MG63 (cell line): ENCODE measurements at regions not wholly inside any gene's neighbourhood (a gene's known extent, or its start where the extent isn't known, plus 50 kb on each side); places are given as distances from the start of the nearest gene placed in this dataset.
A peak's percentile ranks its signal among the peaks of the same experiment; 100 is the strongest.

Experiments
- DNase-seq: peaks from one replicate; pipeline ENCODE4 v3.0.0-alpha.2; 2020
- H3K27me3 ChIP-seq: fragments of 250-450 bp; sonication (Bioruptor Pico); 2 replicates; pipeline ENCODE4 v1.5.1; 2020; ENCODE audit warnings: mild to moderate bottlenecking, moderate library complexity
- H3K36me3 ChIP-seq: fragments of 250-450 bp; sonication (Bioruptor Pico); 2 replicates; pipeline ENCODE4 v1.5.1; 2020; ENCODE audit warnings: mild to moderate bottlenecking, moderate library complexity
- H3K4me3 ChIP-seq: fragments of 250-450 bp; sonication (Bioruptor Pico); 2 replicates; pipeline ENCODE4 v1.5.1; 2020; ENCODE audit warnings: mild to moderate bottlenecking, moderate library complexity
- H3K9me3 ChIP-seq: fragments of 250-450 bp; sonication (Bioruptor Pico); 2 replicates; pipeline ENCODE4 v1.5.1; 2020; ENCODE audit warnings: mild to moderate bottlenecking, moderate library complexity

DNA sequence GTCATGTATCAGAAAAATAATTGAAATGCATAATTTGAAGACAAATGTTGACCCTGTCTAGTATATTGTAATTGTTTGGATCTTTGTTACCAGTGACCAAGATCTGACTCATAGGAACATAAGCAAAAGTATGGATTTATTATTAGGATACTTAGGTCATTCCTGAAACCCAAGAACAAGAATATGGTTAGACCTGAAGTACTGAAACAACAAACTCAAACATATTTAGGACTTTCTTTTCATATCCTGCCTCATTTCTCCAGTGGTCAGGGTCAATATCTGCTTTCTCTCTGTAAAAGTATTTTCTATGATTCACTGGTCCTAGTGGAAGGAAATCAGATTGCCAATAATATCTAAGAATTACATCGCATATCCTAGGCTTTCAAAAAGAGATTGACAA, 1937.1 kb upstream of the WWC1 start:
- Histone ChIP-seq H3K4me3 (no peak overlapping the region), H3K9me3 (no peaks in the 10 kb centered on the region), H3K27me3 (no peaks in the 10 kb centered on the region), H3K36me3 (no peaks in the 10 kb centered on the region)
- DNase-seq, result no peak

DNA sequence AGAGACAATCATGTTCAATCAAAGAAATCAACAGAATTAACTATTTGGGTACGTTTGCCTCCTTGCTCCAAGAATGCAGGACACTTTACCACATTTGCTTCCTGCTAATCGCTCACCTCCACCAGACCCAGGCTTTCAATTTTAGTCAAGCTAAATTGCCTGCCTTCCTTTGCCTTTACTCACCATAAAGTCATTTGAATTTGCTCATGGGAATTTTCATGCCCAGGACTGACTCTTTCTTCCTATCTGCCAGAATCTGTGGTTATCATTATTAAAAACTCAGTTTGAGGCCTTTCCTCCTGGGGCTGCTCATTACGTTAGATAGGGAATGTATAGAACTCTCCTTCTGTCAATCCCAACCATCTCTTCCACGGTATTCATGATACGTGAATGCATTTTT, 1935.3 kb upstream of the WWC1 start:
- Histone ChIP-seq H3K27me3 (no peaks in the 10 kb centered on the region), H3K9me3 (no peaks in the 10 kb centered on the region), H3K4me3 (no peak overlapping the region), H3K36me3 (no peaks in the 10 kb centered on the region)
- DNase-seq, result no peak

- Histone ChIP-seq H3K9me3 (no peaks in the 10 kb centered on the region), H3K27me3 (no peaks in the 10 kb centered on the region), H3K4me3 (no peak overlapping the region), H3K36me3 (no peaks in the 10 kb centered on the region)
- DNase-seq, result no peak
Measured at GRCh38 chr5:166358127-166358830, 1933.2 kb upstream of the WWC1 start.

DNA sequence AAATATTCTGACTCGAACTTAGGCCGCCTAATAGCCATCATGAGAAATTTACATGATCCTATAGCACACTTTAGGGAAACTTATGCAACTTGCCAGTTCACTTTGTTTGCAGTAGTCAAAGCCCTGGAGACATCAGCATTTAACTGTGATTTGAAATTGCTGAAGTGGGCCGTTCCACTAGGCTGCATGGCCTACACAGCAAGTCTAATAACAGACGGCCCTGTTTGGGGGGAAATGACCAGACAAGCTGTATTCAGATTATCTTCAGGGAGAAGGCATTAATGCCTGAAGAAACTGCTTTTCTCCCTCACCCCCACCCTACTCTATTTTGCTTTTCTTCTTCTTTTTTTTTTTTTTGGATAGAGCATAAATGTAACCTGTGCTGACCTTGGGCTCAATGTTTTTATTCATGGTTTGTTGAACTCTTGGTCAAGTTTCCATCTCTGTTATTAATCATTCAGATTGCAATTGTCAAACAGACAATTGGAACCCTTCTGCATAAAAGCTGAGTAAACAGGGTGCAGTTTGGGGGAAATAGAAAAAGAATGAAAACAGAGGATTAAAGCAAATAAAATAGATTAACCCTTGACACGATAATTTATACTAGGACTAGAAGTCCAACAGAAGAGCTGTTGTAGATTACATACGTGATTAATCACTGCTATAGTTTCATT, 1928.2 kb upstream of the WWC1 start:
- H3K4me3 ChIP-seq, result no peak overlapping the region
- DNase-seq, result no peak
- H3K27me3 ChIP-seq, result no peaks in the 10 kb centered on the region
- no peaks in the 10 kb centered on the region for H3K9me3 ChIP-seq
- H3K36me3 ChIP-seq, result no peaks in the 10 kb centered on the region

GRCh38 chr5:166365164-166365563, 1926.3 kb upstream of the WWC1 start:
- H3K4me3 ChIP-seq, result no peak overlapping the region
- H3K36me3 ChIP-seq, result no peaks in the 10 kb centered on the region
- no peak for DNase-seq
- no peaks in the 10 kb centered on the region for H3K9me3 ChIP-seq
- H3K27me3 ChIP-seq, result no peaks in the 10 kb centered on the region

- Histone ChIP-seq H3K4me3 (no peak overlapping the region), H3K27me3 (no peaks in the 10 kb centered on the region), H3K36me3 (no peaks in the 10 kb centered on the region), H3K9me3 (no peaks in the 10 kb centered on the region)
- DNase-seq, result no peak
Measured at GRCh38 chr5:166367391-166367790, 1924.1 kb upstream of the WWC1 start.

DNA sequence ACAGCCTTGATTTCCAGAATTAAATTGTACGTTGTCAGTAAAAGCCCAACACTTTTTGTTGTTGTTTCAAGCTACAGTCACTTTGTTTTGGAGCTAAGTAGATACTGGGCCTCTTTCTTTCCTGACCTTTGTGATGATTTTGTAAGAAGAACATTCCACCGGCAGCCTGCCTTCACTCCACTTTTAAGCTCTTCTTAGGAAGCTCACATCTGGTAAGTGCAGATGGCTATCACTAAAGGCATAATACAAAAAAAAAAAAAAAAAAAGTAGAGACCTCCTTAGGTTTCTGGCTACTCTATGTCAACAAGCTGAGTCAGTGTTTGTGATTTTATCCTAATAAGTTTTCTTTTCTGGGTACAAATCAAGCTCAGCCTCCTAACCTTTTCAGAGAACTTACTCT, 1922.1 kb upstream of the WWC1 start:
- Histone ChIP-seq H3K36me3 (no peaks in the 10 kb centered on the region), H3K9me3 (no peaks in the 10 kb centered on the region), H3K4me3 (no peak overlapping the region), H3K27me3 (no peaks in the 10 kb centered on the region)
- DNase-seq, result no peak

DNA sequence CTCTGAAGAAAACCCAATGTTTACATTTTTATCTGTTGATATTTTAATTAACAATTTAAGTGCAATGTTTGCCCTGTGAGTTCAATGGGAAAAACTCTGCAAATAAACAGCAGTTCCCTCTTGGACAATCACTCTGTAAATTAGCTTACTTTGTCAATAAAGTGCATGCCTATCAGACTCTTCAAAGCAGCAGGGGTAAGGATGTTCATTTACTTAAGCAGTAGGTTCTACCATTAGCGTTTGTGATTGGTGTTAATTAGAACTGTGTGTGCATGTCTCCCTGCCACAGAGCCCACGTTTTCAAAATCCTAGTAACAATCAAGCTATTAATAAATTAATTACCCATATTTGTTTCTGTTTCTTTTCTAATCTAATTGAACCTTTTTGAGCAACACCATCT, 1921.6 kb upstream of the WWC1 start:
- H3K4me3 ChIP-seq, result no peak overlapping the region
- DNase-seq, result no peak
- no peaks in the 10 kb centered on the region for H3K27me3 ChIP-seq
- H3K9me3 ChIP-seq, result no peaks in the 10 kb centered on the region
- H3K36me3 ChIP-seq, result no peaks in the 10 kb centered on the region

DNA sequence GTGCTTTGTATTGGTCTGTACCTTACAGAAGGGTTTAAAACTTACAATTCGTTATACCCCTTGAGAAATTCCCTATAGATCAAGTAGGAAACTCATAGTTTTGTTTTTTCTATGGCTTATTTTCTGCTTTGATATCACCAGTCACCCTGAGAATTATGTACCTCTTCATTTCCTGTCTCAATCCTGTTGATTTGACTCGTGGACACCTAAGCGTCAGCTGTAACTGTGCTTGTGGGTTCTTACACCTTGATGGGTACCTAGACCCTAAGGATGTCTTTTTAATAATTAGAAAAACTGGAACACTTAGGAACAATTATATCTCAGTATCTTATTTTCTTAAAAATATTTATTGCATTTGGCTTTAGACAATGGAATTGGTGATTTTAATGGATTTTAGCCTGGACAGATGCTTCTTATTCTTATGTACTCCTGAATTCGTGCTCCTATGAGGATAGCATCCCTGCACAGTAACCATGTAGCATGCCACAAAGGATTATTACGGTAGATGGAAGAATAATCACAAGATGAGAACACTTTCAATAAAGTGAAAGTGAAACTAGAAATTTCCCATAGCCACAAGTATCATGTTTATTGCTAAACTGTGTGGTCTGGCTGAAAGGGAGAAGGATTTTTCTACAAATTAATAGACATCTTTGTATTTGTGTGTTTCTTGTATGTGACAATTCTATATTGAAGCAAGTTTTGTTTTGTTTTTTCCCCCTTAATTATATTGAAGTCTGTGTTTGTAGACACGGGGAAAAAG, 1920.3 kb upstream of the WWC1 start:
- no peak for DNase-seq
- Histone ChIP-seq H3K9me3 (no peaks in the 10 kb centered on the region), H3K4me3 (peak overlapping the region; percentile 53)

DNA sequence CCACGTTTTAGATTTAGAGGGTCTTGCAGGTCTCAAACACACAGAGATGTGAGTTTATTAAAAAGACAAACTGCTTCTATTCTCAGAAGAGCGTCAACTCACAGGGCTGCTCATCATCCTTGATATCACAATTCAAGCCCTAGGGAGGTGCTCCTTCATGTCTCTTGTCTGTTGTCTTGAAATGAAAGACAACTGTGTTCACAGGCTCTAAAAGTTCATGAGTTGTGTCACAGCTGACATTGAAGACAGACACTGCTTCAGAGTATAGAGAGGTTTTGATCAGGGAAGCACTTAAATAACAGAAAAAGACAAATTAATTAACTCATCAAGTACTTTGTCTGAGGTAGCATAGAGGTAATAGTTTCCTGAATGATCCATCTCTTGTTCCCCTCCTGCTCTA, 1917.6 kb upstream of the WWC1 start:
- no peak for DNase-seq
- no peaks in the 10 kb centered on the region for H3K9me3 ChIP-seq
- no peaks in the 10 kb centered on the region for H3K27me3 ChIP-seq
- no peak overlapping the region for H3K4me3 ChIP-seq
- no peaks in the 10 kb centered on the region for H3K36me3 ChIP-seq

More for the DNA sequence above, 1920.3 kb upstream of the WWC1 start:
- H3K27me3 ChIP-seq, result no peaks in the 10 kb centered on the region
- H3K36me3 ChIP-seq, result no peaks in the 10 kb centered on the region

DNA sequence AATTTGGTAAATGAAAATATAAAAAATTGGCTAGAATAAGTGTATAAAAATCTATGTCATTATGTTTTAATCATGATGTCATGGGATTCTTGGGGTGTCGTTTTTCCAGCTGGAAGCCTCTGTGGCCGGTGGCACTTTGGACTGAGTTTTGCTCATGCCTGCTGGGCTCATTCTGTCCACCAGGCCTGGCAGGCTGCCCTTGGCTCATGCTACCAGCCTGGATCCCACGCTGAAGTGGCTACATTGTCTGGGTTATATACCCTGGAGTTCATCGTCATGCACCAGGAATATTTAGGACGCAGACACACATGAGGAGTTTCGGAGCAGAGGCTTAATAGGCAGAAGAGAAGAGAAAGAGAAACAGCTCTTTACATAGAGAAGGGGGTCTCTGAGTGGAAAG, 1913.7 kb upstream of the WWC1 start:
- H3K27me3 ChIP-seq, result no peaks in the 10 kb centered on the region
- peak; percentile 56 for DNase-seq
- H3K4me3 ChIP-seq, result no peak overlapping the region
- no peaks in the 10 kb centered on the region for H3K36me3 ChIP-seq
- no peaks in the 10 kb centered on the region for H3K9me3 ChIP-seq

DNA sequence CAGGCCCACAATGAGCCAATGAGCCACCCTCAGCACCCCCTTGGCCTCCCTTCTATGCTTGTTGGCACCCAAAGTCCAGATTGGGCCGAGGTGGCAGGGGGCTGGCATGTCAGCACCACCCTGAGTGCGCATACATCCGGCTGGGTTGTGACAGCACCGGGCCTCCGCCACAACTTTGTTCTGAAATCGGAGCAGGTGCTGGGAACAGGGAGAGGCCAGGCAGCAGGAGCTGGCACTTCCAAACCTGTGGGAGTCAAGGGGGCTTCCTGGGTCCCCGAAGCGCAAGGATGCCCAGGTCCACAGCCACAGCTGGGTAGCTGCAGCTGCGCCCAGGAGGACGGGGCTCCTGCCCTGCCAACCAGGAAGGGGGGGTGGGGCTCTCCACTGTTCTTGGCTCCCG, 1911.9 kb upstream of the WWC1 start:
- H3K27me3 ChIP-seq, result no peaks in the 10 kb centered on the region
- DNase-seq, result no peak
- no peaks in the 10 kb centered on the region for H3K9me3 ChIP-seq
- no peaks in the 10 kb centered on the region for H3K36me3 ChIP-seq
- H3K4me3 ChIP-seq, result no peak overlapping the region

DNA sequence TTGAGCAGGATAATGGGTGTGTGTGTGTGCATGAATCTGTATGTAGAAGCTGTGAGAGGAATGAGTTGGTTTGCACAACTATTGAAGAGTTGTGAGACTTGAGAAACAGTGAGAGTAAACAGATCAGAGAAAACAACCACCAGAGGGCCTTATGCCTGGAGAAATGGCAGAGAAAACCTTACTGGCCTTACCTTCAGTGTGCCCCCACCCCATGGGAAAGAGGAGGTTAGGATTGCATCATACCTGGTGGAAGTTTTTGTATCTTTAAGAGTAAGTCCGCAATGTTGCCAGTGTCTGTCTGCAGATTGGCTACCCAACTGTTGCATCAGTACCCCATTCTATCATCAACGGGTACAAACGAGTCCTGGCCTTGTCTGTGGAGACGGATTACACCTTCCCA, 1909.4 kb upstream of the WWC1 start:
- no peaks in the 10 kb centered on the region for H3K27me3 ChIP-seq
- DNase-seq, result no peak
- H3K9me3 ChIP-seq, result no peaks in the 10 kb centered on the region
- no peak overlapping the region for H3K4me3 ChIP-seq
- H3K36me3 ChIP-seq, result no peaks in the 10 kb centered on the region

DNA sequence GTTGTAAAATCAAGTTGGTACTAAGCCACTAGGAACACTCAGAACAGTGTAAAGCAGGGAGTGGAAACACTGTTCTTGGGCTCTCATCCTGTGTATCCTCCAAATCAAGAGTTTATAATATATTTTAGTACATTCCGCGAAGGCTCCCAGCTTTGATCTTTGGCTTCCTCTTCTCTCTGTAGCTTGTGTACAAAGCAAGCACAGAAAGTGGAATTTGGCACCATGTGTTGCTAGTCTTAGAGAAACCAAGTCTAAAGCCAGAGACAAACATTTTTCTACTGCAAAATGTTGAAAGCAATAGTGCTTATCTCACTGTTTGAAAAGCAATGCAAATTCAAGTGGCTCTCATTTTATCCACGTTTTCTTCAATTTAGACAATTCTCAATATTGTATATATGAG, 1893.3 kb upstream of the WWC1 start:
- no peaks in the 10 kb centered on the region for H3K36me3 ChIP-seq
- H3K27me3 ChIP-seq, result no peaks in the 10 kb centered on the region
- H3K4me3 ChIP-seq, result no peak overlapping the region
- H3K9me3 ChIP-seq, result no peaks in the 10 kb centered on the region
- DNase-seq, result no peak

DNA sequence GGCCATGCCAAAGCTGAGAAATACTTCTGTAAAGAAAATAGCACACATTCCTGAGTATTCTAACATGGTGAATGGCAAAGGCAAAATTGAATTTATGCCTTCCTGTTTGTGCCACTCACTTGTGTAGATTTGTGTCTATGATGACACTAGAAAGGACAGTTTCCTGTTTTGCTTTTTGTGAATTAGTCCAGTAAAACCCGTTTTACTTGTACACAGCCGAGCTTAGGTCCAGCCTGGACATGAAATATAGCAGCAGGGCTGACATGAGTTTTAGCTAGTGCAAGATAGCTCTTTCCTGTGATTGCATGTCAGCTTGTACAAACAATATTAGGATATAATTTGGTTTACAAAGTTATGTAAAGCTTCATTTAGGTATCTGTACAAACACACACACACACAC, 1891.7 kb upstream of the WWC1 start:
- no peaks in the 10 kb centered on the region for H3K36me3 ChIP-seq

GRCh38 chr5:166401391-166401790, 1890.1 kb upstream of the WWC1 start:
- H3K9me3 ChIP-seq, result no peaks in the 10 kb centered on the region
- DNase-seq, result no peak
- no peak overlapping the region for H3K4me3 ChIP-seq
- no peaks in the 10 kb centered on the region for H3K27me3 ChIP-seq
- no peaks in the 10 kb centered on the region for H3K36me3 ChIP-seq

More for the DNA sequence above, 1891.7 kb upstream of the WWC1 start:
- Histone ChIP-seq H3K27me3 (no peaks in the 10 kb centered on the region), H3K4me3 (no peak overlapping the region), H3K9me3 (no peaks in the 10 kb centered on the region)
- DNase-seq, result no peak

DNA sequence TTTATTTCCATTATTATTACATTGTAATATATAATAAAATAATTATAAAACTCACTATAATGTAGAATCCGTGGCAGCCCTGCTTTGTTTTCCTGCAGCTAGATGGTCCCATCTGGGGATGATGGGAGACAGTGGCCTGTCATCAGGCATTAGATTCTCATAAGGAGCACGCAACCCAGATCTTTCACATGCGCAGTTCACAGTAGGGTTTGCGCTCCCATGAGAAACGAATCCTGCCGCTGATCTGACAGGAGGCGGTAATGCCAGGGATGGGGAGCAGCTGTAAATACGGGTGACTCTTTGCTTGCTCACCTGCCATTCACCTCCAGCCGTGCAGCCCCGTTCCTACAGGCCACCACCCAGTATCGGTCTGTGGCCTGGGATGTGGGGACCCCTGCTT, 1879.3 kb upstream of the WWC1 start:
- H3K36me3 ChIP-seq, result no peaks in the 10 kb centered on the region
- no peak overlapping the region for H3K4me3 ChIP-seq
- H3K9me3 ChIP-seq, result no peaks in the 10 kb centered on the region
- no peak for DNase-seq
- H3K27me3 ChIP-seq, result no peaks in the 10 kb centered on the region

- Histone ChIP-seq H3K36me3 (no peaks in the 10 kb centered on the region), H3K9me3 (no peaks in the 10 kb centered on the region; the same call in 1 of the 2 replicates), H3K4me3 (no peak overlapping the region), H3K27me3 (no peaks in the 10 kb centered on the region; the same call in 1 of the 2 replicates)
- DNase-seq, result no peak
Measured at GRCh38 chr5:166427211-166427610, 1864.2 kb upstream of the WWC1 start.
